ENCODE measurements at regions not wholly inside any gene's neighbourhood (a gene's known extent, or its start where the extent isn't known, plus 50 kb on each side); places are given as distances from the start of the nearest gene placed in this dataset.

DNA sequence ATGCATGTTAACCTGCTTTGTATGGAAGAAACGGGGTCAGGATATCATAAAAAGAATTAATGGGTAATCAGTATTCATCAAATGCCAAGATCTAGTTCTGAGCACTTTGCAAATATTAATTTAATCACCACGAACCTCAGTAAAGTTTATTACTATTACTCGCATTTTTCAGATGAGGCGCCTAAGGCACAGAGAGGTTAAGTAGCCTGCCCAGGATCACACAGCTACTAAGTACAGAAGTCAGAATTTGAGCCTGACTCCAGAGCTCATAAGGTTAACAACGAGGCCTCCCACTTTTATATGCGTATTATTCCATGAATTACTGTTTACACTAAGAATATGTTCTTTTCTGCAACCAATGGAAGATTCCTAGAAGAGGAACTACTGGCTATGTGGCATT, 109.6 kb upstream of the KLF13 start:
- ATAC-seq (no peak), DNase-seq (no peak)
- TF ChIP-seq, protein P1, sequence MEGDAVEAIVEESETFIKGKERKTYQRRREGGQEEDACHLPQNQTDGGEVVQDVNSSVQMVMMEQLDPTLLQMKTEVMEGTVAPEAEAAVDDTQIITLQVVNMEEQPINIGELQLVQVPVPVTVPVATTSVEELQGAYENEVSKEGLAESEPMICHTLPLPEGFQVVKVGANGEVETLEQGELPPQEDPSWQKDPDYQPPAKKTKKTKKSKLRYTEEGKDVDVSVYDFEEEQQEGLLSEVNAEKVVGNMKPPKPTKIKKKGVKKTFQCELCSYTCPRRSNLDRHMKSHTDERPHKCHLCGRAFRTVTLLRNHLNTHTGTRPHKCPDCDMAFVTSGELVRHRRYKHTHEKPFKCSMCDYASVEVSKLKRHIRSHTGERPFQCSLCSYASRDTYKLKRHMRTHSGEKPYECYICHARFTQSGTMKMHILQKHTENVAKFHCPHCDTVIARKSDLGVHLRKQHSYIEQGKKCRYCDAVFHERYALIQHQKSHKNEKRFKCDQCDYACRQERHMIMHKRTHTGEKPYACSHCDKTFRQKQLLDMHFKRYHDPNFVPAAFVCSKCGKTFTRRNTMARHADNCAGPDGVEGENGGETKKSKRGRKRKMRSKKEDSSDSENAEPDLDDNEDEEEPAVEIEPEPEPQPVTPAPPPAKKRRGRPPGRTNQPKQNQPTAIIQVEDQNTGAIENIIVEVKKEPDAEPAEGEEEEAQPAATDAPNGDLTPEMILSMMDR (IDR thresholded peaks at IDR 0.05): no peak
- Mint-ChIP-seq H3K9me3 (no peaks in the 10 kb centered on the region), H3K27me3 (no peaks in the 10 kb centered on the region), H3K4me1 (ENCODE audit: low read depth) (peaks cover 18% of the 10 kb centered on the region), H3K4me3 (peak overlapping the region; percentile 73), H3K27ac (peak overlapping the region; percentile 86), H3K36me3 (ENCODE audit: low read depth) (no peaks in the 10 kb centered on the region)
- CTCF ChIA-PET: interaction anchor here (1.1 to 1.6 kb wide), 2 partner anchors 88 to 272 kb away, joined by 3 to 7 read pairs; no protein-coding TSS in a partner anchor
- POLR2A ChIA-PET: interaction anchor here (1.0 to 1.4 kb wide), 2 partner anchors 86 to 218 kb away, joined by 3 read pairs; no protein-coding TSS in a partner anchor
- intact Hi-C loops (cut with micrococcal nuclease): loop anchor here (5.0 kb wide), 1 partner anchor 145 kb away; no protein-coding TSS in a partner anchor

- Mint-ChIP-seq H3K36me3 (ENCODE audit: low read depth) (no peaks in the 10 kb centered on the region), H3K9me3 (no peaks in the 10 kb centered on the region), H3K27ac (no peak overlapping the region), H3K4me1 (ENCODE audit: low read depth) (peaks cover 20% of the 10 kb centered on the region), H3K27me3 (no peaks in the 10 kb centered on the region), H3K4me3 (no peak overlapping the region)
- no peak for ATAC-seq
- TF ChIP-seq, protein P1 (IDR thresholded peaks at IDR 0.05): no peak
- ChIA-PET CTCF (interaction anchor here (1.0 to 1.6 kb wide), 2 partner anchors 107 to 271 kb away, joined by 3 to 7 read pairs; no protein-coding TSS in a partner anchor), POLR2A (interaction anchor here (1.0 to 1.4 kb wide), 2 partner anchors 86 to 218 kb away, joined by 3 read pairs; no protein-coding TSS in a partner anchor)
- intact Hi-C loops (cut with micrococcal nuclease): loop anchor here (5.0 kb wide), 1 partner anchor 145 kb away; no protein-coding TSS in a partner anchor
- no peak for DNase-seq
Measured at GRCh38 chr15:31217566-31218270, 108.9 kb upstream of the KLF13 start.

DNA sequence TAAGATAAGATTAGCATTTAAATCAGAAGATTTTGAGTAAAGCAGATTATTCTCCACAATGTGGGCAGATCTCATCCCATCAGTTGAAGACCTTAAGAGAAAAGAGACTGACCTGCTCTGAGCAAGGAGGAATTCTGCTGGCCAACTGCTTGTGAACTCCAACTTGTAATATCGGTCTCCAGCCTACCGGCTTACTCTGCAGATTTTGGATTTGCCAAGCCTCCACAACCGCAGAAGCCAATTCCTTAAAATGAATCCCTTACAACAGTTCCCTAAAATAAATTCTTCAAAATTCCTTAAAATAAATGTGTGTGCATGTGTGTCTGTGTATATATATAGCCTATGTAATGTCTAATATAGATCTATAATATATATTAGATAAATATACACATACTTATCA, 107.4 kb upstream of the KLF13 start:
- Mint-ChIP-seq H3K27ac (no peak overlapping the region), H3K9me3 (no peaks in the 10 kb centered on the region), H3K27me3 (no peaks in the 10 kb centered on the region), H3K36me3 (ENCODE audit: low read depth) (no peaks in the 10 kb centered on the region), H3K4me1 (ENCODE audit: low read depth) (peaks cover 22% of the 10 kb centered on the region), H3K4me3 (no peak overlapping the region)
- intact Hi-C loops (cut with micrococcal nuclease): loop anchor here (5.0 kb wide), 1 partner anchor 143 kb away; no protein-coding TSS in a partner anchor
- no peak for DNase-seq
- ChIA-PET POLR2A (interaction anchor here (0.7 kb wide), 1 partner anchor 105 kb away, joined by 4 read pairs; no protein-coding TSS in a partner anchor), CTCF (no interaction called here)
- TF ChIP-seq, protein P1 (IDR thresholded peaks at IDR 0.05): no peak
- ATAC-seq: no peak

DNA sequence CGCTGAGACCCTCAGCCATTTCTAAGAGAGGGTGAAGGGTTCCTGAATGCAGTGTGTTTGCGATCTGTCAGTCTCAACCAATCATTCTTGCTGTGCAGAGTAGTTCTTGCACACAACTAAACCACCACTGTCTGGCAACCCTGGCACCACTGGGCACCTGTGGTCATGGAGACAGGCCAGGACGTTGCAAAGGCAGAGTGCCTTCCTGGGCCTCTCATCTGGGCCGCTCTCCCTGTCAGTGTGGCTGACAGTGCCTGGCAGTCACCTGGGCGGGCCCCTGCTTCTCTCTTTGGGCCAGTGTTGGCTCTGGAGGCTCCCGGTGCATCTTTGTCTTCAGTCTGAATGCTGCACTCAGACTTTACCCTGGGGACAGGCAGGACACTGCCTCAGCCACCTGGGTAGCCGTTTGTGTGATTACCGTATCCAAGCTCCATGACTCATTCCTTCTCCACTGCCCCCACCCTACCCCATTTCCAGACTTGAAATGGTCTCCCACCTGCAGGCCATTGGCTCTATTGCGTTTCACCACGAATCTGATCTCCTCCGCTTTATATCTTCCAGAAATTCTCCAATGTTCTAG, 104.6 kb upstream of the KLF13 start:
- ATAC-seq (no peak), DNase-seq (no peak)
- Mint-ChIP-seq H3K4me1 (ENCODE audit: low read depth) (peaks cover 7% of the 10 kb centered on the region), H3K36me3 (ENCODE audit: low read depth) (no peaks in the 10 kb centered on the region), H3K27me3 (no peaks in the 10 kb centered on the region), H3K9me3 (no peaks in the 10 kb centered on the region), H3K4me3 (no peak overlapping the region), H3K27ac (no peak overlapping the region)
- TF ChIP-seq, protein P1 (IDR thresholded peaks at IDR 0.05): no peak
- ChIA-PET POLR2A (no interaction called here), CTCF (no interaction called here)
- intact Hi-C loops (cut with micrococcal nuclease): no loop called here

GRCh38 chr15:31222773-31223341, 103.8 kb upstream of the KLF13 start:
- ATAC-seq: no peak
- Mint-ChIP-seq H3K27me3 (no peaks in the 10 kb centered on the region), H3K27ac (no peak overlapping the region), H3K4me3 (no peak overlapping the region), H3K9me3 (no peaks in the 10 kb centered on the region), H3K36me3 (ENCODE audit: low read depth) (no peaks in the 10 kb centered on the region), H3K4me1 (ENCODE audit: low read depth) (peaks cover 4% of the 10 kb centered on the region)
- intact Hi-C loops (cut with micrococcal nuclease): no loop called here
- ChIA-PET POLR2A (no interaction called here), CTCF (no interaction called here)
- DNase-seq: no peak
- TF ChIP-seq, protein P1 (IDR thresholded peaks at IDR 0.05): no peak
